GM04504 (cell line): ENCODE measurements at regions not wholly inside any gene's neighbourhood (a gene's known extent, or its start where the extent isn't known, plus 50 kb on each side); places are given as distances from the start of the nearest gene placed in this dataset.
"Not testable (repeated sequence)": the region's sequence is repeated elsewhere in the genome, so short reads cannot be mapped to it uniquely, and the experiment has no call there.

ENCODE experiments used
- DNase-seq: peaks from one replicate; pipeline ENCODE4 v3.0.0-alpha.2; 2012; ENCODE audit warnings: low read depth

GRCh38 chr22:48492366-48493320 lies 1335.0 kb downstream of the BRD1 start:
- peak; percentile 62 for DNase-seq

- DNase-seq, result no peak
Observed at GRCh38 chr22:48491451-48491941, 1336.2 kb downstream of the BRD1 start.

GRCh38 chr22:48490500-48491411 lies 1336.9 kb downstream of the BRD1 start:
- DNase-seq, result no peak

- DNase-seq, result no peak
Observed at GRCh38 chr22:48489551-48490499, 1337.8 kb downstream of the BRD1 start.

GRCh38 chr22:48488611-48489511 lies 1338.8 kb downstream of the BRD1 start:
- DNase-seq, result no peak

- DNase-seq, result no peak
Observed at GRCh38 chr22:48488149-48488551, 1339.5 kb downstream of the BRD1 start.

- DNase-seq, result no peak
Observed at GRCh38 chr22:48486558-48486957, 1341.1 kb downstream of the BRD1 start.

- no peak for DNase-seq
Observed at GRCh38 chr22:48486134-48486532, 1341.5 kb downstream of the BRD1 start.

GRCh38 chr22:48485149-48486133 lies 1342.2 kb downstream of the BRD1 start:
- no peak for DNase-seq

- DNase-seq, result no peak
Observed at GRCh38 chr22:48483764-48484528, 1343.7 kb downstream of the BRD1 start.

GRCh38 chr22:48482771-48483170 lies 1344.9 kb downstream of the BRD1 start:
- DNase-seq, result no peak

GRCh38 chr22:48482198-48482597 lies 1345.5 kb downstream of the BRD1 start:
- not testable (repeated sequence) for DNase-seq

GRCh38 chr22:48481748-48482147 lies 1345.9 kb downstream of the BRD1 start:
- DNase-seq, result no peak

GRCh38 chr22:48478529-48479265 lies 1349.0 kb downstream of the BRD1 start:
- DNase-seq, result no peak

- no peak for DNase-seq
Observed at GRCh38 chr22:48478124-48478523, 1349.5 kb downstream of the BRD1 start.

- DNase-seq, result no peak
Observed at GRCh38 chr22:48477031-48477721, 1350.5 kb downstream of the BRD1 start.

GRCh38 chr22:48476577-48476976 lies 1351.1 kb downstream of the BRD1 start:
- DNase-seq, result no peak
